IMR-90 (cell line): ENCODE measurements at regions not wholly inside any gene's neighbourhood (a gene's known extent, or its start where the extent isn't known, plus 50 kb on each side); places are given as distances from the start of the nearest gene placed in this dataset.

Source experiments
- ATAC-seq: fragments of 200-7000 bp; cut with Tn5 transposase; 2 replicates; pipeline ENCODE4 v1.9.1; 2020; ENCODE audit warnings: low read depth, mild to moderate bottlenecking, moderate library complexity
- BruUV-seq: library from RNA; stranded (reverse); fragments of 400-500 nt; replicated peaks from 2 replicates; lab custom pipeline; 2021; lab: Mats Ljungman, UMichigan
- CTCF ChIA-PET: fragments of 300-600 bp; formaldehyde crosslinking; extraction: SDS; loops from one replicate; lab custom pipeline; 2021; ENCODE audit warnings: antibody characterized with exemption; lab: Yijun Ruan, JAX
- POLR2A ChIA-PET: fragments of 300-600 bp; sonication (Branson Sonifier 250); formaldehyde crosslinking; loops from one replicate; lab custom pipeline; 2022; ENCODE audit warnings: antibody characterized with exemption; ENCODE audit not compliant: unreplicated experiment; lab: Charles Lee
- DNase-seq: peaks from one replicate; pipeline ENCODE4 v3.0.0; 2013
- H2AFZ ChIP-seq: replicated peaks from 2 replicates; pipeline ENCODE3; 2013; ENCODE audit warnings: low read length, mild to moderate bottlenecking; ENCODE audit not compliant: poor library complexity
- H2AK5ac ChIP-seq: 2 replicates; pipeline ENCODE4 v1.6.1; 2013; ENCODE audit warnings: low read depth, low read length, inconsistent platforms
- H2AK9ac ChIP-seq: replicated peaks from 2 replicates; pipeline ENCODE3; 2013; ENCODE audit warnings: mild to moderate bottlenecking, low read depth, low read length, moderate library complexity; ENCODE audit not compliant: poor library complexity
- H2BK120ac ChIP-seq: 2 replicates; pipeline ENCODE4 v1.6.1; 2013; ENCODE audit warnings: low read depth, low read length, inconsistent platforms
- H2BK15ac ChIP-seq: 3 replicates; pipeline ENCODE4 v1.6.1; 2013; ENCODE audit warnings: low read depth, low read length, inconsistent platforms
- H2BK20ac ChIP-seq: 2 replicates; pipeline ENCODE4 v1.6.1; 2013; ENCODE audit warnings: low read depth, mild to moderate bottlenecking, inconsistent platforms, low read length, moderate library complexity
- H2BK5ac ChIP-seq: 2 replicates; pipeline ENCODE4 v1.6.1; 2013; ENCODE audit warnings: mild to moderate bottlenecking, low read depth, low read length, inconsistent platforms; ENCODE audit not compliant: poor library complexity, severe bottlenecking
- H3K14ac ChIP-seq: replicated peaks from 2 replicates; pipeline ENCODE4 v1.6.1; 2013; ENCODE audit warnings: low read depth, low read length, inconsistent platforms
- H3K18ac ChIP-seq: 2 replicates; pipeline ENCODE4 v1.6.1; 2013; ENCODE audit warnings: low read depth, low read length, control low read depth
- H3K23ac ChIP-seq: 2 replicates; pipeline ENCODE4 v1.6.1; 2013; ENCODE audit warnings: low read depth, low read length, inconsistent platforms
- H3K27ac ChIP-seq: 2 replicates; pipeline ENCODE4 v1.5.1; 2013; ENCODE audit warnings: mild to moderate bottlenecking, control low read depth, low read length; ENCODE audit not compliant: insufficient read depth
- H3K27me3 ChIP-seq: 2 replicates; pipeline ENCODE4 v1.6.1; 2013; ENCODE audit warnings: low read length; ENCODE audit not compliant: control insufficient read depth, insufficient read depth
- H3K36me3 ChIP-seq: 2 replicates; pipeline ENCODE4 v1.6.1; 2013; ENCODE audit warnings: low read length, mixed read lengths; ENCODE audit not compliant: control insufficient read depth, insufficient read depth
- H3K4ac ChIP-seq: 2 replicates; pipeline ENCODE4 v1.6.1; 2013; ENCODE audit warnings: low read depth, low read length, inconsistent platforms
- H3K4me1 ChIP-seq: 2 replicates; pipeline ENCODE4 v1.6.1; 2013; ENCODE audit warnings: low read length, mixed read lengths; ENCODE audit not compliant: control insufficient read depth, insufficient read depth
- H3K4me2 ChIP-seq: 2 replicates; pipeline ENCODE4 v1.6.1; 2013; ENCODE audit warnings: low read depth, mild to moderate bottlenecking, control low read depth, low read length, moderate library complexity
- H3K4me3 ChIP-seq: 2 replicates; pipeline ENCODE4 v1.5.1; 2013; ENCODE audit warnings: low read depth, mild to moderate bottlenecking, control low read depth, low read length, moderate library complexity; ENCODE audit not compliant: insufficient read depth
- H3K56ac ChIP-seq: 2 replicates; pipeline ENCODE4 v1.6.1; 2013; ENCODE audit warnings: low read length, inconsistent platforms; ENCODE audit not compliant: insufficient read depth; ENCODE audit errors: extremely low read depth
- H3K79me1 ChIP-seq, 2 experiments: 2 replicates each; pipeline ENCODE4 v1.6.1; 2013; ENCODE audit warnings: low read length in 2 of 2, inconsistent platforms in 1 of 2, low read depth in 1 of 2
- H3K9ac ChIP-seq: 2 replicates; pipeline ENCODE4 v1.6.1; 2013; ENCODE audit warnings: low read depth, low read length, control low read depth
- H3K9me1 ChIP-seq: 2 replicates; pipeline ENCODE4 v1.6.1; 2013; ENCODE audit warnings: low read length, inconsistent platforms; ENCODE audit not compliant: insufficient read depth
- H3K9me3 ChIP-seq: 2 replicates; pipeline ENCODE4 v1.6.1; 2013; ENCODE audit warnings: low read length; ENCODE audit not compliant: control insufficient read depth, insufficient read depth
- H4K20me1 ChIP-seq: 2 replicates; pipeline ENCODE4 v1.6.1; 2013; ENCODE audit warnings: low read length, inconsistent platforms; ENCODE audit not compliant: insufficient read depth
- H4K5ac ChIP-seq: 2 replicates; pipeline ENCODE4 v1.6.1; 2013; ENCODE audit warnings: mild to moderate bottlenecking, low read depth, low read length, control low read depth
- H4K8ac ChIP-seq, 2 experiments: 2 replicates each; pipeline ENCODE4 v1.6.1; 2013; ENCODE audit warnings: low read depth in 2 of 2, low read length in 2 of 2, control low read depth in 1 of 2, inconsistent platforms in 1 of 2
- H4K91ac ChIP-seq: 2 replicates; pipeline ENCODE4 v1.6.1; 2013; ENCODE audit warnings: low read depth, low read length, inconsistent platforms; ENCODE audit not compliant: insufficient read depth
- BHLHE40 ChIP-seq: fragments of 150-350 bp; IDR thresholded peaks from 2 replicates; pipeline ENCODE4 v1.6.1; 2016; ENCODE audit warnings: mild to moderate bottlenecking, low read depth, low read length
- FOS ChIP-seq: fragments of 150-350 bp; IDR thresholded peaks from 2 replicates; pipeline ENCODE4 v1.6.1; 2016; ENCODE audit warnings: low read depth, low read length
- MAZ ChIP-seq: IDR thresholded peaks from 2 replicates; pipeline ENCODE4 v1.6.1; 2012; ENCODE audit warnings: low read depth, mild to moderate bottlenecking, low read length, improper control_type of control experiment, moderate library complexity, borderline replicate concordance
- MXI1 ChIP-seq: IDR thresholded peaks from 2 replicates; pipeline ENCODE4 v1.6.1; 2012; ENCODE audit warnings: low read depth, mild to moderate bottlenecking, low read length, moderate library complexity, borderline replicate concordance
- POLR2A ChIP-seq: IDR thresholded peaks from 2 replicates; pipeline ENCODE4 v1.6.1; 2012; ENCODE audit warnings: mild to moderate bottlenecking, low read depth, low read length
- RAD21 ChIP-seq: IDR thresholded peaks from 2 replicates; pipeline ENCODE4 v1.6.1; 2012; ENCODE audit warnings: low read length, improper control_type of control experiment
- RCOR1 ChIP-seq: IDR thresholded peaks from 2 replicates; pipeline ENCODE4 v1.6.1; 2012; ENCODE audit warnings: mild to moderate bottlenecking, low read length, improper control_type of control experiment; ENCODE audit not compliant: insufficient replicate concordance
- WGBS, 2 experiments: methylation state at CpG; one replicate each; pipeline versions ENCODE4 v1.1.5 to v1.1.7; 2013; ENCODE audit warnings: missing lambda C conversion rate in 2 of 2; ENCODE audit not compliant: insufficient read length in 1 of 2; ENCODE audit errors: extremely low coverage in 2 of 2; 5-methylcytosine and 5-hydroxymethylcytosine counted together
- dilution Hi-C: fragments of 300-500 bp; cut with HindIII; formaldehyde crosslinking; loops from one replicate; pipeline ENCODE4 v1.14.3; 2018; ENCODE audit warnings: low sequenced_read_pairs; ENCODE audit not compliant: unreplicated experiment
- in situ Hi-C: fragments of 300-500 bp; cut with MboI; formaldehyde crosslinking; loops from 3 replicates; pipeline ENCODE4 v1.14.3; 2019; ENCODE audit warnings: low sequenced_read_pairs, inconsistent platforms, mixed read lengths
- intact Hi-C: fragments of 100-400 bp; cut with micrococcal nuclease; formaldehyde crosslinking; loops from 2 replicates; pipeline ENCODE4 v1.10.0; 2022
- TF ChIP-seq, protein P1 (sequence below): fragments of 150-350 bp; IDR thresholded peaks from 2 replicates; pipeline ENCODE4 v1.6.1; 2017; ENCODE audit warnings: mild to moderate bottlenecking, antibody characterized with exemption, low read length, low read depth
- TF ChIP-seq, protein P2 (sequence below): fragments of 150-350 bp; IDR thresholded peaks from 2 replicates; pipeline ENCODE4 v1.6.1; 2016; ENCODE audit warnings: low read depth, mild to moderate bottlenecking, low read length, moderate library complexity, borderline replicate concordance
- TF ChIP-seq, protein P3 (sequence below): conservative IDR thresholded peaks from 2 replicates; pipeline ENCODE4 v1.5.1; 2012; ENCODE audit warnings: mild to moderate bottlenecking, low read depth, low read length, improper control_type of control experiment

DNA sequence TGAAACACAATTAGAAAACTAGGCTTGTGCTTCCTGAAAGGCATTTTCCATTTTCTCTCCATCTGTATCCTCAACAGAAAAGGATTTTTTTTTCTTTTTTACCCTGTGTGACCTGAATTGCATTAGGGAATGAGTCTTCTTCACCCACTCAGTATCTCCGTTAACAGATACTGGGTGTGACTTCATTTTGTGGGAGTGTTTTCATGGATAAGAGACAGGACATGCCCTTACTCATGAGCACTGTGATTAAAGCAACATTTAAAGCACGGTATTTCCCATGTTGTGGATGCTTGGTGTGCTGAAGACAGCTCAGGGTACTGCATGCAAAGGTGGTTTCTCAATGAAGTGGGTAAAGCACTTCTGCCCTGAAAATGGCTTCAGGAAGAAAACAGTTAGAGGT, 1397.3 kb upstream of the TMEM132C start:
- H3K4me1 ChIP-seq, result no peaks in the 10 kb centered on the region
- peaks cover 10% of the 10 kb centered on the region for H3K9me3 ChIP-seq
- no peak overlapping the region for H4K91ac ChIP-seq
- H2AFZ ChIP-seq, result no peak overlapping the region
- TF ChIP-seq MXI1 (no peak), RAD21 (no peak), MAZ (no peak), FOS (no peak), POLR2A (no peak), BHLHE40 (no peak), RCOR1 (no peak)
- TF ChIP-seq, protein P1, sequence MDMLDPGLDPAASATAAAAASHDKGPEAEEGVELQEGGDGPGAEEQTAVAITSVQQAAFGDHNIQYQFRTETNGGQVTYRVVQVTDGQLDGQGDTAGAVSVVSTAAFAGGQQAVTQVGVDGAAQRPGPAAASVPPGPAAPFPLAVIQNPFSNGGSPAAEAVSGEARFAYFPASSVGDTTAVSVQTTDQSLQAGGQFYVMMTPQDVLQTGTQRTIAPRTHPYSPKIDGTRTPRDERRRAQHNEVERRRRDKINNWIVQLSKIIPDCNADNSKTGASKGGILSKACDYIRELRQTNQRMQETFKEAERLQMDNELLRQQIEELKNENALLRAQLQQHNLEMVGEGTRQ, result no peak
- TF ChIP-seq, protein P2, sequence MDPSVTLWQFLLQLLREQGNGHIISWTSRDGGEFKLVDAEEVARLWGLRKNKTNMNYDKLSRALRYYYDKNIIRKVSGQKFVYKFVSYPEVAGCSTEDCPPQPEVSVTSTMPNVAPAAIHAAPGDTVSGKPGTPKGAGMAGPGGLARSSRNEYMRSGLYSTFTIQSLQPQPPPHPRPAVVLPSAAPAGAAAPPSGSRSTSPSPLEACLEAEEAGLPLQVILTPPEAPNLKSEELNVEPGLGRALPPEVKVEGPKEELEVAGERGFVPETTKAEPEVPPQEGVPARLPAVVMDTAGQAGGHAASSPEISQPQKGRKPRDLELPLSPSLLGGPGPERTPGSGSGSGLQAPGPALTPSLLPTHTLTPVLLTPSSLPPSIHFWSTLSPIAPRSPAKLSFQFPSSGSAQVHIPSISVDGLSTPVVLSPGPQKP, result no peak
- TF ChIP-seq, protein P3, sequence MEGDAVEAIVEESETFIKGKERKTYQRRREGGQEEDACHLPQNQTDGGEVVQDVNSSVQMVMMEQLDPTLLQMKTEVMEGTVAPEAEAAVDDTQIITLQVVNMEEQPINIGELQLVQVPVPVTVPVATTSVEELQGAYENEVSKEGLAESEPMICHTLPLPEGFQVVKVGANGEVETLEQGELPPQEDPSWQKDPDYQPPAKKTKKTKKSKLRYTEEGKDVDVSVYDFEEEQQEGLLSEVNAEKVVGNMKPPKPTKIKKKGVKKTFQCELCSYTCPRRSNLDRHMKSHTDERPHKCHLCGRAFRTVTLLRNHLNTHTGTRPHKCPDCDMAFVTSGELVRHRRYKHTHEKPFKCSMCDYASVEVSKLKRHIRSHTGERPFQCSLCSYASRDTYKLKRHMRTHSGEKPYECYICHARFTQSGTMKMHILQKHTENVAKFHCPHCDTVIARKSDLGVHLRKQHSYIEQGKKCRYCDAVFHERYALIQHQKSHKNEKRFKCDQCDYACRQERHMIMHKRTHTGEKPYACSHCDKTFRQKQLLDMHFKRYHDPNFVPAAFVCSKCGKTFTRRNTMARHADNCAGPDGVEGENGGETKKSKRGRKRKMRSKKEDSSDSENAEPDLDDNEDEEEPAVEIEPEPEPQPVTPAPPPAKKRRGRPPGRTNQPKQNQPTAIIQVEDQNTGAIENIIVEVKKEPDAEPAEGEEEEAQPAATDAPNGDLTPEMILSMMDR, result no peak
- H3K27ac ChIP-seq, result no peak overlapping the region
- H4K8ac ChIP-seq, result no peak overlapping the region
- DNase-seq, result no peak
- H2AK5ac ChIP-seq, result no peak overlapping the region
- H3K18ac ChIP-seq, result no peak overlapping the region
- no peak overlapping the region for H2BK120ac ChIP-seq
- H3K79me1 ChIP-seq, result no peaks in the 10 kb centered on the region
- POLR2A ChIA-PET, result no interaction called here
- no peak overlapping the region for H3K9ac ChIP-seq
- no peak overlapping the region for H2BK5ac ChIP-seq
- no peak overlapping the region for H3K4ac ChIP-seq
- H3K23ac ChIP-seq, result no peak overlapping the region
- H3K14ac ChIP-seq, result no peak overlapping the region
- H3K56ac ChIP-seq, result no peak overlapping the region
- no peak overlapping the region for H3K4me2 ChIP-seq
- ATAC-seq, result no peak
- H4K20me1 ChIP-seq, result no peaks in the 10 kb centered on the region
- H3K4me3 ChIP-seq, result no peak overlapping the region
- no CpG with 5 or more reads among the region's 2 CpGs for WGBS, 2 experiments
- BruUV-seq, result no TSS peak
- no peaks in the 10 kb centered on the region for H3K27me3 ChIP-seq
- no peak overlapping the region for H4K5ac ChIP-seq
- in situ Hi-C loops (no loop called here), intact Hi-C loops (no loop called here), dilution Hi-C loops (no loop called here)
- CTCF ChIA-PET, result no interaction called here
- no peak overlapping the region for H2BK15ac ChIP-seq
- H3K36me3 ChIP-seq, result no peaks in the 10 kb centered on the region
- H2BK20ac ChIP-seq, result no peak overlapping the region
- no peaks in the 10 kb centered on the region for H3K9me1 ChIP-seq
- no peak overlapping the region for H2AK9ac ChIP-seq
